GM12865 (cell line): ENCODE measurements at regions not wholly inside any gene's neighbourhood (a gene's known extent, or its start where the extent isn't known, plus 50 kb on each side); places are given as distances from the start of the nearest gene placed in this dataset.
A peak's percentile ranks its signal among the peaks of the same experiment; 100 is the strongest.

Experiments
- DNase-seq: peaks from one replicate; pipeline ENCODE4 v3.0.0; 2010; ENCODE audit warnings: low read depth
- H3K4me3 ChIP-seq: 2 replicates; pipeline ENCODE4 v1.5.1; 2011; ENCODE audit warnings: mild to moderate bottlenecking, low read depth, low read length, control low read depth
- CTCF ChIP-seq: IDR thresholded peaks from 2 replicates; pipeline ENCODE4 v1.5.1; 2011; ENCODE audit warnings: low read length, control low read depth, low read depth, inconsistent platforms; ENCODE audit not compliant: insufficient read depth; ENCODE audit errors: missing control alignments

GRCh38 chr1:59017501-59018231 is 233.8 kb upstream of the JUN start:
- peak; percentile 37 for DNase-seq
- TF ChIP-seq CTCF = no peak
- H3K4me3 ChIP-seq = no peak overlapping the region

GRCh38 chr1:59018446-59018845 is 234.6 kb upstream of the JUN start:
- no peak for TF ChIP-seq CTCF
- no peak for DNase-seq
- no peak overlapping the region for H3K4me3 ChIP-seq

GRCh38 chr1:59018860-59019259 is 235.0 kb upstream of the JUN start:
- DNase-seq = no peak
- TF ChIP-seq CTCF = no peak

GRCh38 chr1:59020151-59020997 is 236.5 kb upstream of the JUN start:
- peak; percentile 91 for DNase-seq
- H3K4me3 ChIP-seq = peak overlapping the region; percentile 44
- no peak for TF ChIP-seq CTCF

More at GRCh38 chr1:59018860-59019259, 235.0 kb upstream of the JUN start:
- no peak overlapping the region for H3K4me3 ChIP-seq

GRCh38 chr1:59022199-59022598 is 238.4 kb upstream of the JUN start:
- no peak overlapping the region for H3K4me3 ChIP-seq
- TF ChIP-seq CTCF = no peak
- DNase-seq = no peak

- H3K4me3 ChIP-seq = no peak overlapping the region
- DNase-seq = no peak
- TF ChIP-seq CTCF = no peak
Measured at GRCh38 chr1:59022799-59023198, 239.0 kb upstream of the JUN start.

- no peak for TF ChIP-seq CTCF
- DNase-seq = peak; percentile 21
- no peak overlapping the region for H3K4me3 ChIP-seq
Measured at GRCh38 chr1:59025201-59025600, 241.4 kb upstream of the JUN start.
